Epithelial cell of esophagus (primary cell): ENCODE measurements at regions not wholly inside any gene's neighbourhood (a gene's known extent, or its start where the extent isn't known, plus 50 kb on each side); places are given as distances from the start of the nearest gene placed in this dataset.
A peak's percentile ranks its signal among the peaks of the same experiment; 100 is the strongest.
"Not testable (repeated sequence)": the region's sequence is repeated elsewhere in the genome, so short reads cannot be mapped to it uniquely, and the experiment has no call there.

Source experiments
- DNase-seq: peaks from one replicate; pipeline ENCODE4 v3.0.0; 2010; ENCODE audit warnings: low read depth
- H3K4me3 ChIP-seq: 2 replicates; pipeline ENCODE4 v1.5.1; 2011; ENCODE audit warnings: mild to moderate bottlenecking, low read length, control low read depth
- CTCF ChIP-seq: IDR thresholded peaks from 2 replicates; pipeline ENCODE4 v1.5.1; 2011; ENCODE audit warnings: low read depth, mild to moderate bottlenecking, low read length, control low read depth, inconsistent platforms; ENCODE audit not compliant: insufficient read depth; ENCODE audit errors: missing control alignments

DNA sequence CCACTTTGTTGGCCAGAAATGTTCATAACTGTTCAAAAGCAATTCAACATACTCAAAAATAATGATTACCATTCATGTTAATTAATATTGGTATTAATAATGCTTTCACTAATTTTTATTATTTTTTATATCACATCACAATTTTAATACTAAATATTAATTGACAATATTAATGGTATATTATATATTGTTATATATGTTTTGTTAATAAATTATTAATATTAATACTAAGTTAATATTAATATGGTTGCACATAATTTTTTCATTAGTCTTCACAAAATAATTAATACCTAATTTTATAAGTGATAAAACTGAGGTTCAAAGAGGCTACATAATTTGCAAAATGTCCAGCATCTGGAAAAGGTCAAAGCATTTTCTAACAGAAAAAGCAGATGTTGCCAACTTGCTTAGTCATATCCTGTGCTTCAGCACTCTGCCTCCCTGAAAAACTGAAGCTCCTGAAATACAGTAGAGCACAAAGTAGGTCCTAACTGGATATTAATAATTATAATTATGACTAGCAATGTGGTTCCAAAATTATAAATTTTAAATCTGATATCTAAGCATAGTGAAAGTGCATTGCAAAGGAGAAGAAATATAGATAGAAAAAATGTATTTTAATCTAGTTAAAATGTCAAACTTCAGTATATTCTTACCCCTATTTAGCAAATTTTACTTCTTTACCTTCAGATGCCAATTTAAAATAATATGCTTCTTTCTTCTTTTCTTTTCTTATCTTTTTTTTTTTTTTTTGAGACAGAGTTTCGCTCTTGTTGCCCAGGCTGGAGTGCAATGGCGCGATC, 123.2 kb upstream of the TNFSF4 start:
- peak; percentile 54 for DNase-seq
- no peak for TF ChIP-seq CTCF
- H3K4me3 ChIP-seq: no peak overlapping the region

- not testable (repeated sequence) for H3K4me3 ChIP-seq, DNase-seq
Observed at GRCh38 chr1:173330952-173331548, 123.9 kb upstream of the TNFSF4 start.

- TF ChIP-seq CTCF: no peak
- peak; percentile 34 for DNase-seq
- H3K4me3 ChIP-seq: no peak overlapping the region
Observed at GRCh38 chr1:173332026-173332425, 124.9 kb upstream of the TNFSF4 start.

- DNase-seq: peak; percentile 8
- no peak for TF ChIP-seq CTCF
- no peak overlapping the region for H3K4me3 ChIP-seq
Observed at GRCh38 chr1:173333581-173333980, 126.5 kb upstream of the TNFSF4 start.

GRCh38 chr1:173337126-173337525, 130.0 kb upstream of the TNFSF4 start:
- no peak for TF ChIP-seq CTCF
- no peak overlapping the region for H3K4me3 ChIP-seq
- DNase-seq: no peak

DNA sequence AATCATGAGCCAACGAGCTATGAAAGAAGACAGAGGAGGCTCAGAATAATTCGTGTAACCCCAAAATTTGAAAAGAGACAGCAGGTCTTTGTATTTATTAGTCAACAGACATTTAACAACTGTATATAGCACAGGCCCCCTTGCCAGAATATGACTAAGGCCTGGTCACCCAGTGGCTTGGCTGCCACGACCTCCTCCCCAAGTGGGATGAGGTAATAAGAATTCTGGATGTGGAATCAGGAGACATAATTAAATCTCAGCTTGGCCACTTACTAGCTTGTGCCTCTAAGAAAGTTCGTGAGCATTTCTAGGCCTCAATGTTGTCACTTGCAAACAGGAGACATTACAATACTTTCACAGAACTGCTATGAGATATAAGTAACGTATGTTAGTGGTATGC, 134.2 kb upstream of the TNFSF4 start:
- TF ChIP-seq CTCF: no peak
- DNase-seq: peak; percentile 8
- H3K4me3 ChIP-seq: no peak overlapping the region

DNA sequence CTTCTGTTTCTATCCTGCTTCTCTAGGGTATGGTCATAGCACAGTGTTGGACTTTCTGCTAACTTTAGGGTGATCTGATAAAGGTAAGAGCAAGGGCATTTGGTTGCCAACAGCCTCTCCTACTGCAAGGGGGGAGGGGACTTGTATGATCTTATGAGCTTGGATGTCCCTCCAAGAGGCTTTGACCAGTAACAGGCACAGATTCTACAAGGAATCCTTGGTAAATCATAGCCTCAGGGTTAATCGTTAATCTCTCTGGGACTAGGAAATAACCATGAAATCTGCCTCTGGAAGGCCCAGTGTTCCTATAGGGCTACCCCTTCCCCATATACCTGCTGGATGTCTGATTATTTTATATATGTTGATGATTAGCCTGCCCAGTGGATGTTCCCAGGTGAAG, 134.8 kb upstream of the TNFSF4 start:
- DNase-seq: no peak
- no peak overlapping the region for H3K4me3 ChIP-seq
- no peak for TF ChIP-seq CTCF
